SK-N-SH (cell line): ENCODE measurements at regions not wholly inside any gene's neighbourhood (a gene's known extent, or its start where the extent isn't known, plus 50 kb on each side); places are given as distances from the start of the nearest gene placed in this dataset.

ENCODE experiments used
- CTCF ChIA-PET: fragments of 300-600, 350-600 bp; formaldehyde crosslinking; extraction: SDS; loops from one replicate; lab custom pipeline; 2021; lab: Yijun Ruan, JAX
- POLR2A ChIA-PET: fragments of 350-600 bp; sonication (Branson Sonifier 250); formaldehyde crosslinking; extraction: SDS; loops from one replicate; lab custom pipeline; 2020; ENCODE audit warnings: antibody characterized with exemption, inconsistent platforms; lab: Yijun Ruan, JAX
- DNase-seq: peaks from one replicate; pipeline ENCODE4 v3.0.0; 2012
- H2AFZ ChIP-seq: fragments of 200-600 bp; sonication (generic); 2 replicates; pipeline ENCODE4 v1.8.1; 2016; ENCODE audit warnings: antibody characterized with exemption, mild to moderate bottlenecking, low read depth
- H3F3A ChIP-seq: fragments of 200-600 bp; sonication (generic); replicated peaks from 2 replicates; pipeline ENCODE3; 2016; ENCODE audit warnings: antibody characterized with exemption, mild to moderate bottlenecking; ENCODE audit not compliant: insufficient read depth
- H3K27ac ChIP-seq, 2 experiments: fragments of 200-500 bp in 1 of 2; fragments of 200-600 bp in 1 of 2; sonication (Bioruptor generic) in 1 of 2; sonication (generic), shearing (Covaris generic) in 1 of 2; 2 replicates each; pipeline versions ENCODE4 v1.5.1 to v1.6.1; 2014 to 2016; ENCODE audit warnings: low read depth in 2 of 2, inconsistent platforms in 1 of 2, low read length in 1 of 2, mild to moderate bottlenecking in 1 of 2, mixed read lengths in 1 of 2
- H3K27me3 ChIP-seq: fragments of 200-600 bp; sonication (generic), shearing (Covaris generic); 2 replicates; pipeline ENCODE4 v1.6.1; 2016; ENCODE audit warnings: mixed run types; ENCODE audit not compliant: insufficient read depth
- H3K36me3 ChIP-seq, 2 experiments: fragments of 200-500 bp in 1 of 2; fragments of 200-600 bp in 1 of 2; sonication (Bioruptor generic) in 1 of 2; sonication (generic) in 1 of 2; replicated peaks in 1 of 2; 2 replicates each; pipeline versions ENCODE3 to v1.5.1; 2014 to 2016; ENCODE audit warnings: low read length in 1 of 2, mild to moderate bottlenecking in 1 of 2; ENCODE audit not compliant: insufficient read depth in 2 of 2, control insufficient read depth in 1 of 2
- H3K4me1 ChIP-seq, 2 experiments: fragments of 200-500 bp in 1 of 2; fragments of 200-600 bp in 1 of 2; sonication (Bioruptor generic) in 1 of 2; sonication (generic), shearing (Covaris generic) in 1 of 2; 2 replicates each; pipeline versions ENCODE4 v1.5.1 to v1.6.1; 2014 to 2016; ENCODE audit warnings: low read depth in 1 of 2, low read length in 1 of 2, mixed run types in 1 of 2; ENCODE audit not compliant: insufficient read depth in 2 of 2, control insufficient read depth in 1 of 2
- H3K4me2 ChIP-seq: fragments of 200-600 bp; sonication (generic), shearing (Covaris generic); 2 replicates; pipeline ENCODE4 v1.6.1; 2017; ENCODE audit warnings: mixed run types
- H3K4me3 ChIP-seq, 2 experiments: fragments of 200-500 bp in 1 of 2; fragments of 200-600 bp in 1 of 2; sonication (Bioruptor generic) in 1 of 2; sonication (generic), shearing (Covaris generic) in 1 of 2; 2 replicates each; pipeline versions ENCODE4 v1.5.1 to v1.8.1; 2014 to 2016; ENCODE audit warnings: low read depth in 2 of 2, inconsistent platforms in 1 of 2, low read length in 1 of 2, mild to moderate bottlenecking in 1 of 2, mixed read lengths in 1 of 2, moderate library complexity in 1 of 2
- H3K79me2 ChIP-seq: fragments of 200-600 bp; sonication (generic); 2 replicates; pipeline ENCODE4 v1.8.1; 2017; ENCODE audit warnings: mild to moderate bottlenecking; ENCODE audit not compliant: insufficient read depth
- H3K9ac ChIP-seq: fragments of 200-600 bp; sonication (generic); 2 replicates; pipeline ENCODE4 v1.6.1; 2017; ENCODE audit warnings: mixed run types
- H3K9me2 ChIP-seq: fragments of 200-600 bp; sonication (generic); 2 replicates; pipeline ENCODE4 v1.6.1; 2017; ENCODE audit warnings: mixed run types
- H3K9me3 ChIP-seq: fragments of 200-600 bp; sonication (generic); 2 replicates; pipeline ENCODE4 v1.6.1; 2017; ENCODE audit warnings: mixed run types, mild to moderate bottlenecking, moderate library complexity
- H4K20me1 ChIP-seq: fragments of 200-600 bp; sonication (generic); 2 replicates; pipeline ENCODE4 v1.6.1; 2017; ENCODE audit warnings: mild to moderate bottlenecking, mixed run types; ENCODE audit not compliant: insufficient read depth
- ELF1 ChIP-seq: IDR thresholded peaks from 2 replicates; pipeline ENCODE4 v1.4.0; 2012
- EP300 ChIP-seq, 2 experiments: IDR thresholded peaks; 2 replicates each; pipeline versions ENCODE4 v1.4.0 to v1.6.1; 2012; ENCODE audit warnings: borderline replicate concordance in 1 of 2, low read depth in 1 of 2, low read length in 1 of 2
- EZH2phosphoT487 ChIP-seq: fragments of 200-600 bp; sonication (generic); IDR thresholded peaks from 2 replicates; pipeline ENCODE4 v1.6.1; 2017; ENCODE audit warnings: low read depth, mixed run types, mild to moderate bottlenecking, antibody characterized with exemption, moderate library complexity, borderline replicate concordance
- FOSL2 ChIP-seq: IDR thresholded peaks from 2 replicates; pipeline ENCODE4 v1.4.0; 2012; ENCODE audit warnings: low read depth, mild to moderate bottlenecking, moderate library complexity, borderline replicate concordance
- FOXJ3 ChIP-seq: sonication (generic); formaldehyde crosslinking; IDR thresholded peaks from 2 replicates; pipeline ENCODE4 v1.5.1; 2020; ENCODE audit warnings: mild to moderate bottlenecking, missing genetic modification reagents
- FOXM1 ChIP-seq: IDR thresholded peaks from 2 replicates; pipeline ENCODE4 v1.4.0; 2012; ENCODE audit warnings: low read depth, mild to moderate bottlenecking
- GABPA ChIP-seq: IDR thresholded peaks from 2 replicates; pipeline ENCODE4 v1.4.0; 2012; ENCODE audit warnings: low read depth, mild to moderate bottlenecking
- MEF2A ChIP-seq: IDR thresholded peaks from 2 replicates; pipeline ENCODE4 v1.4.0; 2012; ENCODE audit warnings: low read depth, borderline replicate concordance
- NFIC ChIP-seq: IDR thresholded peaks from 2 replicates; pipeline ENCODE4 v1.4.0; 2012; ENCODE audit warnings: borderline replicate concordance
- NRF1 ChIP-seq: IDR thresholded peaks from 2 replicates; pipeline ENCODE4 v1.6.1; 2012; ENCODE audit warnings: low read depth, mild to moderate bottlenecking, low read length
- POLR2AphosphoS5 ChIP-seq: IDR thresholded peaks from 2 replicates; pipeline ENCODE4 v1.6.1; 2012; ENCODE audit warnings: low read depth, low read length
- RCOR1 ChIP-seq: fragments of 150-350 bp; IDR thresholded peaks from 2 replicates; pipeline ENCODE4 v1.6.1; 2017; ENCODE audit warnings: antibody characterized with exemption, low read length
- RFX5 ChIP-seq: IDR thresholded peaks from 2 replicates; pipeline ENCODE4 v1.6.1; 2012; ENCODE audit warnings: mild to moderate bottlenecking, improper control_type of control experiment, low read length
- RXRA ChIP-seq: IDR thresholded peaks from 2 replicates; pipeline ENCODE4 v1.4.0; 2012; ENCODE audit warnings: low read depth, mild to moderate bottlenecking, borderline replicate concordance
- SIN3A ChIP-seq: IDR thresholded peaks from 2 replicates; pipeline ENCODE4 v1.6.1; 2012; ENCODE audit warnings: low read depth, mild to moderate bottlenecking, low read length, moderate library complexity, borderline replicate concordance
- TAF1 ChIP-seq: IDR thresholded peaks from 2 replicates; pipeline ENCODE4 v1.6.1; 2012; ENCODE audit warnings: low read depth, mild to moderate bottlenecking, low read length, moderate library complexity, borderline replicate concordance
- TCF12 ChIP-seq: IDR thresholded peaks from 2 replicates; pipeline ENCODE4 v1.4.0; 2012
- YY1 ChIP-seq: IDR thresholded peaks from 2 replicates; pipeline ENCODE4 v1.4.0; 2012; ENCODE audit warnings: low read depth, mild to moderate bottlenecking
- WGBS: methylation state at CpG from one replicate; pipeline ENCODE4 v1.1.6; 2017; ENCODE audit warnings: low lambda C conversion rate; 5-methylcytosine and 5-hydroxymethylcytosine counted together
- TF ChIP-seq, protein P1 (sequence below): IDR thresholded peaks from 2 replicates; pipeline ENCODE4 v1.6.1; 2012; ENCODE audit warnings: mild to moderate bottlenecking, low read depth, low read length, moderate library complexity
- TF ChIP-seq, protein P2 (sequence below): IDR thresholded peaks from 2 replicates; pipeline ENCODE4; 2012
- TF ChIP-seq, protein P3 (sequence below): IDR thresholded peaks from 2 replicates; pipeline ENCODE4 v1.4.0; 2012; ENCODE audit warnings: low read depth, borderline replicate concordance
- TF ChIP-seq, protein P4 (sequence below): IDR thresholded peaks from 2 replicates; pipeline ENCODE4 v1.4.0; 2012; ENCODE audit warnings: low read depth

DNA sequence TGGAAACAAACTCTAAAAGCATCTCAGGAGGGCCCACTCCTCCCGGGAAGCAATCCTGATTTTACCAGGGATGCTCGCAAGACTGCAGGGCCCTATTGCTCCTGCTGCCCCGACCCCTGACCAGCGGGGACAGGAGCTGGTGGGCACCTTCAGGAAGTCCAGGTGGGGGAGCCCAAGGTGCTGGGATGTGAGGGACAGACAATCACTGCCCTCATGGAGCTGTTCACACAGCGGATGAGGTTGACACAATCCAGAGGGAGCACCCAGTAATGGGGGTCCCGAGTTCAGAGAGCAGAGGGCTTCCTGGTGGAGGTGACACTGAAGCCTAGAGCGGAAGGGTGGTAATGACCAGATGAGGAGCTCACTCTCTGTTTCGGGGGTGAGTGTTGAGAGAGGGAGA, 126.2 kb downstream of the FOXL1 start:
- no peaks in the 10 kb centered on the region for H4K20me1 ChIP-seq
- H2AFZ ChIP-seq = no peak overlapping the region
- no peaks in the 10 kb centered on the region for H3K27me3 ChIP-seq
- no peak for DNase-seq
- CTCF ChIA-PET = interaction anchor here (1.2 kb wide), 1 partner anchor 57 kb away, joined by 4 read pairs; no protein-coding TSS in a partner anchor
- no peaks in the 10 kb centered on the region for H3K79me2 ChIP-seq
- H3K27ac ChIP-seq = no peak overlapping the region
- H3K9me3 ChIP-seq = no peaks in the 10 kb centered on the region
- peaks cover 14% of the 10 kb centered on the region for H3F3A ChIP-seq
- peaks cover 0 to 3% of the 10 kb centered on the region in 2 experiments; a peak in 1 of 4 replicates for H3K4me1 ChIP-seq
- no peak overlapping the region for H3K4me3 ChIP-seq
- no peak for TF ChIP-seq TAF1
- no peak for TF ChIP-seq TCF12
- no peak for TF ChIP-seq POLR2AphosphoS5
- TF ChIP-seq SIN3A = no peak
- no peak for TF ChIP-seq EZH2phosphoT487
- TF ChIP-seq NFIC = no peak
- TF ChIP-seq FOSL2 = no peak
- no peak for TF ChIP-seq EP300 (IDR thresholded peaks at IDR 0.05; ENCODE audit: borderline replicate concordance in 1 of 2, low read depth in 1 of 2, low read length in 1 of 2)
- TF ChIP-seq RCOR1 = no peak
- no peak for TF ChIP-seq FOXJ3 (CRISPR knock-in tag)
- H3K9me2 ChIP-seq = no peaks in the 10 kb centered on the region
- no peaks in the 10 kb centered on the region for H3K36me3 ChIP-seq
- no peak overlapping the region for H3K9ac ChIP-seq
- no peak overlapping the region for H3K4me2 ChIP-seq
- POLR2A ChIA-PET = no interaction called here
- 24% methylated on average over 8 of the region's 8 CpGs for WGBS

DNA sequence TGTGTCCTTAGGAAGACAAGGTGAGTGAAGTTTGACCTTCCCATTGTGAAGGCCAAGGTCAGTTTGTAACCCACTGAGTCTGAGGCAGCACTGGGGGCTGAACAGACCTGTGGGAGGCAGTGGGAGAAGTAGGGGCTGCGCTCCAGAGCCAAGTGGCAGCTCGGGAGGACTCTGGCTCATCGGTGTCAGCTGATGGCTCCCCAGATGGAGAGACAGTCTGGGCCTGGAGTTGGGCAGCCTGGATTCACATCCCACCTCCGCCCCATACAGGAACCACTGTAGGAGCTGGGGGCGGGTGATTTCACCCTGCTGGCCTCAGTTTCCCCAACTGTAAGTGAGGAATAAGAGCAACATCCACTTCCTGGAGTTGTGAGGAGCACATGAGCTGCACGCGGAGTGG, 128.4 kb downstream of the FOXL1 start:
- H3K9ac ChIP-seq = no peak overlapping the region
- no peak overlapping the region for H3K27ac ChIP-seq
- H3K9me3 ChIP-seq = no peaks in the 10 kb centered on the region
- ChIA-PET POLR2A (no interaction called here), CTCF (no interaction called here)
- H3K4me1 ChIP-seq = no peaks in the 10 kb centered on the region
- no peak overlapping the region for H3K4me3 ChIP-seq
- H3K9me2 ChIP-seq = no peaks in the 10 kb centered on the region
- peaks cover 7% of the 10 kb centered on the region for H3F3A ChIP-seq
- H3K27me3 ChIP-seq = no peaks in the 10 kb centered on the region
- TF ChIP-seq YY1 (no peak), SIN3A (no peak), RXRA (no peak), GABPA (no peak), ELF1 (no peak), NFIC (no peak), POLR2AphosphoS5 (no peak), TCF12 (no peak), EP300 (IDR thresholded peaks at IDR 0.05; ENCODE audit: borderline replicate concordance in 1 of 2, low read depth in 1 of 2, low read length in 1 of 2) (no peak), MEF2A (no peak), RCOR1 (no peak), FOXM1 (no peak), NRF1 (no peak), RFX5 (no peak)
- TF ChIP-seq, protein P1, sequence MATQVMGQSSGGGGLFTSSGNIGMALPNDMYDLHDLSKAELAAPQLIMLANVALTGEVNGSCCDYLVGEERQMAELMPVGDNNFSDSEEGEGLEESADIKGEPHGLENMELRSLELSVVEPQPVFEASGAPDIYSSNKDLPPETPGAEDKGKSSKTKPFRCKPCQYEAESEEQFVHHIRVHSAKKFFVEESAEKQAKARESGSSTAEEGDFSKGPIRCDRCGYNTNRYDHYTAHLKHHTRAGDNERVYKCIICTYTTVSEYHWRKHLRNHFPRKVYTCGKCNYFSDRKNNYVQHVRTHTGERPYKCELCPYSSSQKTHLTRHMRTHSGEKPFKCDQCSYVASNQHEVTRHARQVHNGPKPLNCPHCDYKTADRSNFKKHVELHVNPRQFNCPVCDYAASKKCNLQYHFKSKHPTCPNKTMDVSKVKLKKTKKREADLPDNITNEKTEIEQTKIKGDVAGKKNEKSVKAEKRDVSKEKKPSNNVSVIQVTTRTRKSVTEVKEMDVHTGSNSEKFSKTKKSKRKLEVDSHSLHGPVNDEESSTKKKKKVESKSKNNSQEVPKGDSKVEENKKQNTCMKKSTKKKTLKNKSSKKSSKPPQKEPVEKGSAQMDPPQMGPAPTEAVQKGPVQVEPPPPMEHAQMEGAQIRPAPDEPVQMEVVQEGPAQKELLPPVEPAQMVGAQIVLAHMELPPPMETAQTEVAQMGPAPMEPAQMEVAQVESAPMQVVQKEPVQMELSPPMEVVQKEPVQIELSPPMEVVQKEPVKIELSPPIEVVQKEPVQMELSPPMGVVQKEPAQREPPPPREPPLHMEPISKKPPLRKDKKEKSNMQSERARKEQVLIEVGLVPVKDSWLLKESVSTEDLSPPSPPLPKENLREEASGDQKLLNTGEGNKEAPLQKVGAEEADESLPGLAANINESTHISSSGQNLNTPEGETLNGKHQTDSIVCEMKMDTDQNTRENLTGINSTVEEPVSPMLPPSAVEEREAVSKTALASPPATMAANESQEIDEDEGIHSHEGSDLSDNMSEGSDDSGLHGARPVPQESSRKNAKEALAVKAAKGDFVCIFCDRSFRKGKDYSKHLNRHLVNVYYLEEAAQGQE = no peak
- TF ChIP-seq, protein P2, sequence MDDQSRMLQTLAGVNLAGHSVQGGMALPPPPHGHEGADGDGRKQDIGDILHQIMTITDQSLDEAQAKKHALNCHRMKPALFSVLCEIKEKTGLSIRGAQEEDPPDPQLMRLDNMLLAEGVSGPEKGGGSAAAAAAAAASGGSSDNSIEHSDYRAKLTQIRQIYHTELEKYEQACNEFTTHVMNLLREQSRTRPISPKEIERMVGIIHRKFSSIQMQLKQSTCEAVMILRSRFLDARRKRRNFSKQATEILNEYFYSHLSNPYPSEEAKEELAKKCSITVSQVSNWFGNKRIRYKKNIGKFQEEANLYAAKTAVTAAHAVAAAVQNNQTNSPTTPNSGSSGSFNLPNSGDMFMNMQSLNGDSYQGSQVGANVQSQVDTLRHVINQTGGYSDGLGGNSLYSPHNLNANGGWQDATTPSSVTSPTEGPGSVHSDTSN = no peak
- TF ChIP-seq, protein P3, sequence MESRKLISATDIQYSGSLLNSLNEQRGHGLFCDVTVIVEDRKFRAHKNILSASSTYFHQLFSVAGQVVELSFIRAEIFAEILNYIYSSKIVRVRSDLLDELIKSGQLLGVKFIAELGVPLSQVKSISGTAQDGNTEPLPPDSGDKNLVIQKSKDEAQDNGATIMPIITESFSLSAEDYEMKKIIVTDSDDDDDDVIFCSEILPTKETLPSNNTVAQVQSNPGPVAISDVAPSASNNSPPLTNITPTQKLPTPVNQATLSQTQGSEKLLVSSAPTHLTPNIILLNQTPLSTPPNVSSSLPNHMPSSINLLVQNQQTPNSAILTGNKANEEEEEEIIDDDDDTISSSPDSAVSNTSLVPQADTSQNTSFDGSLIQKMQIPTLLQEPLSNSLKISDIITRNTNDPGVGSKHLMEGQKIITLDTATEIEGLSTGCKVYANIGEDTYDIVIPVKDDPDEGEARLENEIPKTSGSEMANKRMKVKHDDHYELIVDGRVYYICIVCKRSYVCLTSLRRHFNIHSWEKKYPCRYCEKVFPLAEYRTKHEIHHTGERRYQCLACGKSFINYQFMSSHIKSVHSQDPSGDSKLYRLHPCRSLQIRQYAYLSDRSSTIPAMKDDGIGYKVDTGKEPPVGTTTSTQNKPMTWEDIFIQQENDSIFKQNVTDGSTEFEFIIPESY = no peak
- TF ChIP-seq, protein P4, sequence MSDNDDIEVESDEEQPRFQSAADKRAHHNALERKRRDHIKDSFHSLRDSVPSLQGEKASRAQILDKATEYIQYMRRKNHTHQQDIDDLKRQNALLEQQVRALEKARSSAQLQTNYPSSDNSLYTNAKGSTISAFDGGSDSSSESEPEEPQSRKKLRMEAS = no peak
- 83% methylated on average over 2 of the region's 7 CpGs for WGBS
- H4K20me1 ChIP-seq = no peaks in the 10 kb centered on the region
- H3K4me2 ChIP-seq = no peak overlapping the region
- no peak overlapping the region for H2AFZ ChIP-seq
- no peak for DNase-seq
- peaks cover 13% of the 10 kb centered on the region; the same call in 1 of the 2 replicates for H3K79me2 ChIP-seq
- no peaks in the 10 kb centered on the region for H3K36me3 ChIP-seq
